A549 (cell line): ENCODE measurements at regions not wholly inside any gene's neighbourhood (a gene's known extent, or its start where the extent isn't known, plus 50 kb on each side); places are given as distances from the start of the nearest gene placed in this dataset.

Source experiments
- ATAC-seq, 2 experiments: fragments of 200-7000 bp in 1 of 2; fragments of >200 bp in 1 of 2; cut with Nextera tagmentation in 1 of 2; cut with Tn5 transposase in 1 of 2; 3 replicates each; pipeline versions ENCODE4 v1.8.0 to v1.9.1; 2018 to 2020; ENCODE audit warnings: mild to moderate bottlenecking in 1 of 2, moderate library complexity in 1 of 2
- CTCF ChIA-PET: fragments of 300-600 bp; sonication (Branson Sonifier 250); formaldehyde crosslinking; extraction: SDS; loops from one replicate; lab custom pipeline; 2021; ENCODE audit warnings: antibody characterized with exemption, inconsistent platforms; lab: Yijun Ruan, JAX
- POLR2A ChIA-PET: fragments of 350-600 bp; formaldehyde crosslinking; extraction: SDS; loops from one replicate; lab custom pipeline; 2021; ENCODE audit warnings: antibody characterized with exemption, inconsistent platforms; lab: Yijun Ruan, JAX
- DNase-seq, 2 experiments: peaks; one replicate each; pipeline versions ENCODE4 v3.0.0 to v3.0.0-alpha.2; 2011 to 2016; ENCODE audit warnings: low read depth in 1 of 2, low spot score in 1 of 2
- FAIRE-seq: peaks from 2 replicates; lab custom pipeline; 2011; peaks lifted over from hg19 to GRCh38; lab: Jason Lieb, UNC
- H3K27ac ChIP-seq, 2 experiments: fragments of >200 bp; sonication (Bioruptor Twin); formaldehyde crosslinking; 3 replicates each; pipeline ENCODE4 v1.5.1; 2016 to 2017
- H3K4me1 ChIP-seq: fragments of >200 bp; sonication (Bioruptor Twin); formaldehyde crosslinking; 3 replicates; pipeline ENCODE4 v1.6.1; 2016
- H3K4me2 ChIP-seq: fragments of >200 bp; sonication (Bioruptor Twin); formaldehyde crosslinking; 3 replicates; pipeline ENCODE4 v1.6.1; 2016
- H3K4me3 ChIP-seq: fragments of >200 bp; sonication (Bioruptor Twin); formaldehyde crosslinking; 3 replicates; pipeline ENCODE4 v1.5.1; 2016
- H3K9me3 ChIP-seq: fragments of >200 bp; sonication (Bioruptor Twin); formaldehyde crosslinking; 3 replicates; pipeline ENCODE4 v1.6.1; 2016
- BHLHE40 ChIP-seq: IDR thresholded peaks from 2 replicates; pipeline ENCODE4 v1.6.1; 2012; ENCODE audit warnings: low read depth, low read length, inconsistent platforms
- CBX2 ChIP-seq: fragments of 200-600 bp; sonication (generic); IDR thresholded peaks from 2 replicates; pipeline ENCODE4 v1.6.1; 2016; ENCODE audit warnings: low read depth, mild to moderate bottlenecking, borderline replicate concordance
- CHD2 ChIP-seq: fragments of 150-350 bp; IDR thresholded peaks from 2 replicates; pipeline ENCODE4 v1.6.1; 2014; ENCODE audit warnings: low read length; ENCODE audit not compliant: partially characterized antibody
- CHD4 ChIP-seq: fragments of 200-600 bp; sonication (generic); IDR thresholded peaks from 2 replicates; pipeline ENCODE4 v1.6.1; 2016; ENCODE audit warnings: antibody characterized with exemption, mild to moderate bottlenecking, borderline replicate concordance
- ESRRA ChIP-seq: fragments of 150-350 bp; IDR thresholded peaks from 2 replicates; pipeline ENCODE4 v1.6.1; 2014; ENCODE audit warnings: mild to moderate bottlenecking, low read length, borderline replicate concordance
- FOSB ChIP-seq: fragments of 250-450 bp; sonication (Bioruptor Pico); IDR thresholded peaks from 2 replicates; pipeline ENCODE4 v1.5.0; 2020; ENCODE audit warnings: mild to moderate bottlenecking, moderate library complexity
- GATA3 ChIP-seq: IDR thresholded peaks from 2 replicates; pipeline ENCODE4 v1.6.1; 2012; ENCODE audit warnings: borderline replicate concordance
- HEYL ChIP-seq: fragments of 250-450 bp; sonication (Bioruptor Pico); IDR thresholded peaks from 2 replicates; pipeline ENCODE4 v1.8.0; 2021; ENCODE audit warnings: mild to moderate bottlenecking, moderate library complexity
- JUN ChIP-seq, 2 experiments: fragments of >200 bp; sonication (Bioruptor Twin); formaldehyde crosslinking; IDR thresholded peaks; 2 replicates in 1 of 2; 3 replicates in 1 of 2; pipeline ENCODE4 v1.6.1; 2016 to 2017
- JUNB ChIP-seq: fragments of >200 bp; sonication (Bioruptor Twin); formaldehyde crosslinking; IDR thresholded peaks from 2 replicates; pipeline ENCODE4 v1.6.1; 2016
- MAFK ChIP-seq: fragments of 450-650 bp; IDR thresholded peaks from 2 replicates; pipeline ENCODE4 v1.6.1; 2014; ENCODE audit not compliant: partially characterized antibody
- MYC ChIP-seq: IDR thresholded peaks from 2 replicates; pipeline ENCODE4 v1.6.1; 2012; ENCODE audit warnings: mild to moderate bottlenecking, inconsistent platforms, low read length, improper control_type of control experiment, borderline replicate concordance
- NFE2L2 ChIP-seq: fragments of 150-350 bp; conservative IDR thresholded peaks from 2 replicates; pipeline ENCODE4 v1.6.1; 2014; ENCODE audit warnings: low read length
- NPAS2 ChIP-seq: fragments of 250-450 bp; sonication (Bioruptor Pico); IDR thresholded peaks from 2 replicates; pipeline ENCODE4 v1.8.0; 2022; ENCODE audit warnings: mild to moderate bottlenecking, moderate library complexity, borderline replicate concordance
- NR3C1 ChIP-seq: fragments of >200 bp; sonication (Bioruptor Twin); formaldehyde crosslinking; IDR thresholded peaks from 3 replicates; pipeline ENCODE4 v1.6.1; 2017
- PHF8 ChIP-seq: fragments of 200-600 bp; sonication (generic); IDR thresholded peaks from 2 replicates; pipeline ENCODE4 v1.6.1; 2016; ENCODE audit warnings: low read depth, mild to moderate bottlenecking, antibody characterized with exemption, moderate library complexity, borderline replicate concordance
- POLR2A ChIP-seq: IDR thresholded peaks from 2 replicates; pipeline ENCODE4 v1.6.1; 2012; ENCODE audit warnings: mild to moderate bottlenecking, low read length
- POLR2AphosphoS2 ChIP-seq: conservative IDR thresholded peaks from 2 replicates; pipeline ENCODE4 v1.6.1; 2012; ENCODE audit warnings: low read length, improper control_type of control experiment, inconsistent platforms
- RCOR1 ChIP-seq: fragments of 150-350 bp; IDR thresholded peaks from 2 replicates; pipeline ENCODE4 v1.6.1; 2014; ENCODE audit warnings: antibody characterized with exemption, low read length, low read depth
- SMC3 ChIP-seq: fragments of >200 bp; sonication (Bioruptor Twin); formaldehyde crosslinking; IDR thresholded peaks from 3 replicates; pipeline ENCODE4 v1.6.1; 2018; ENCODE audit warnings: inconsistent platforms
- SREBF2 ChIP-seq: fragments of 450-650 bp; IDR thresholded peaks from 2 replicates; pipeline ENCODE4 v1.6.1; 2014; ENCODE audit warnings: mild to moderate bottlenecking, moderate library complexity
- TP53 ChIP-seq: fragments of 250-450 bp; sonication (Bioruptor Pico); IDR thresholded peaks from 2 replicates; pipeline ENCODE4 v1.5.0; 2021; ENCODE audit warnings: mild to moderate bottlenecking, moderate library complexity
- ZC3H11A ChIP-seq: fragments of 450-650 bp; IDR thresholded peaks from 2 replicates; pipeline ENCODE4 v1.6.1; 2014; ENCODE audit warnings: antibody characterized with exemption, mild to moderate bottlenecking
- ZNF302 ChIP-seq: fragments of 250-450 bp; sonication (Bioruptor Pico); IDR thresholded peaks from 2 replicates; pipeline ENCODE4 v1.9.0; 2021; ENCODE audit warnings: inconsistent platforms, mild to moderate bottlenecking, moderate library complexity
- WGBS: methylation state at CpG from one replicate; pipeline ENCODE4 v1.1.6; 2017; ENCODE audit errors: missing lambda C conversion rate; 5-methylcytosine and 5-hydroxymethylcytosine counted together
- TF ChIP-seq, protein P1 (sequence below): fragments of 250-450 bp; sonication (Bioruptor Pico); IDR thresholded peaks from 2 replicates; pipeline ENCODE4 v1.5.0; 2021; ENCODE audit warnings: mild to moderate bottlenecking, moderate library complexity, borderline replicate concordance
- TF ChIP-seq, protein P2 (sequence below): fragments of 150-350 bp; IDR thresholded peaks from 2 replicates; pipeline ENCODE4 v1.6.1; 2014; ENCODE audit warnings: low read depth, mild to moderate bottlenecking, low read length
- TF ChIP-seq, protein P3 (sequence below): IDR thresholded peaks from 2 replicates; pipeline ENCODE4 v1.6.1; 2012; ENCODE audit warnings: low read depth, borderline replicate concordance
- TF ChIP-seq, protein P4 (sequence below): fragments of >200 bp; sonication (Bioruptor Twin); formaldehyde crosslinking; IDR thresholded peaks from 3 replicates; pipeline ENCODE4 v1.5.1; 2016
- TF ChIP-seq, protein P5 (sequence below): fragments of >200 bp; sonication (Bioruptor Twin); formaldehyde crosslinking; IDR thresholded peaks from 3 replicates; pipeline ENCODE4 v1.6.1; 2016
- TF ChIP-seq, protein P6 (sequence below): IDR thresholded peaks from 2 replicates; pipeline ENCODE4 v1.6.1; 2012

DNA sequence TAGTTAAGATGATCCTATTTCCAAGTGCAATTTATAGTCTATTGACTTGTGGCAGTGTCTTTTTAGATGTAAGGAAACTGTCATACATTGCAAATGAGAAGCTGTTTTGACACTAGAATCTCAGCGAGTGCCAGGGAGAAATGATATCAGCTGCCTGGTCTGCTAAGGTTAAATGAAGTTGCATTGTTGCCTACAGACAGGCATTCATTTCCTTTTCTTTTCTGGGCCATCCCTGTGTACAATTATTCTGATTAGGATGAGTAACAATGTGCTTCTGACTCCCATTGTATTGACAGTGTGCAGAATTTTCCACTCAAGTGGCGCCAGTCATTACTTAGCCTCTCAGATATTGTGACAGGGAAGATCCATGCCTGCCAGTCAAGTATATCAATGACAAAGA, 231.2 kb downstream of the GPAT3 start:
- DNase-seq = no peak
- CTCF ChIA-PET = no interaction called here
- Histone ChIP-seq H3K4me3 (no peak overlapping the region), H3K4me2 (no peak overlapping the region), H3K9me3 (no peaks in the 10 kb centered on the region), H3K27ac (no peak overlapping the region), H3K4me1 (no peaks in the 10 kb centered on the region)
- TF ChIP-seq POLR2A (no peak), MYC (no peak), NR3C1 (no peak), PHF8 (no peak), HEYL (CRISPR knock-in tag) (no peak), ESRRA (no peak), NPAS2 (CRISPR knock-in tag) (no peak), MAFK (no peak), CHD4 (no peak), TP53 (CRISPR knock-in tag) (no peak), NFE2L2 (no peak), ZC3H11A (no peak), SREBF2 (no peak), CBX2 (no peak), SMC3 (no peak), JUNB (no peak), GATA3 (no peak)
- TF ChIP-seq, protein P1, sequence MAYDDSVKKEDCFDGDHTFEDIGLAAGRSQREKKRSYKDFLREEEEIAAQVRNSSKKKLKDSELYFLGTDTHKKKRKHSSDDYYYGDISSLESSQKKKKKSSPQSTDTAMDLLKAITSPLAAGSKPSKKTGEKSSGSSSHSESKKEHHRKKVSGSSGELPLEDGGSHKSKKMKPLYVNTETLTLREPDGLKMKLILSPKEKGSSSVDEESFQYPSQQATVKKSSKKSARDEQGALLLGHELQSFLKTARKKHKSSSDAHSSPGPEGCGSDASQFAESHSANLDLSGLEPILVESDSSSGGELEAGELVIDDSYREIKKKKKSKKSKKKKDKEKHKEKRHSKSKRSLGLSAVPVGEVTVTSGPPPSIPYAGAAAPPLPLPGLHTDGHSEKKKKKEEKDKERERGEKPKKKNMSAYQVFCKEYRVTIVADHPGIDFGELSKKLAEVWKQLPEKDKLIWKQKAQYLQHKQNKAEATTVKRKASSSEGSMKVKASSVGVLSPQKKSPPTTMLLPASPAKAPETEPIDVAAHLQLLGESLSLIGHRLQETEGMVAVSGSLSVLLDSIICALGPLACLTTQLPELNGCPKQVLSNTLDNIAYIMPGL = no peak
- TF ChIP-seq, protein P2, sequence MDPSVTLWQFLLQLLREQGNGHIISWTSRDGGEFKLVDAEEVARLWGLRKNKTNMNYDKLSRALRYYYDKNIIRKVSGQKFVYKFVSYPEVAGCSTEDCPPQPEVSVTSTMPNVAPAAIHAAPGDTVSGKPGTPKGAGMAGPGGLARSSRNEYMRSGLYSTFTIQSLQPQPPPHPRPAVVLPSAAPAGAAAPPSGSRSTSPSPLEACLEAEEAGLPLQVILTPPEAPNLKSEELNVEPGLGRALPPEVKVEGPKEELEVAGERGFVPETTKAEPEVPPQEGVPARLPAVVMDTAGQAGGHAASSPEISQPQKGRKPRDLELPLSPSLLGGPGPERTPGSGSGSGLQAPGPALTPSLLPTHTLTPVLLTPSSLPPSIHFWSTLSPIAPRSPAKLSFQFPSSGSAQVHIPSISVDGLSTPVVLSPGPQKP = no peak
- TF ChIP-seq, protein P3, sequence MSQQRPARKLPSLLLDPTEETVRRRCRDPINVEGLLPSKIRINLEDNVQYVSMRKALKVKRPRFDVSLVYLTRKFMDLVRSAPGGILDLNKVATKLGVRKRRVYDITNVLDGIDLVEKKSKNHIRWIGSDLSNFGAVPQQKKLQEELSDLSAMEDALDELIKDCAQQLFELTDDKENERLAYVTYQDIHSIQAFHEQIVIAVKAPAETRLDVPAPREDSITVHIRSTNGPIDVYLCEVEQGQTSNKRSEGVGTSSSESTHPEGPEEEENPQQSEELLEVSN = no peak
- no peak for FAIRE-seq
- ATAC-seq = no peak
- POLR2A ChIA-PET = no interaction called here
- WGBS = 93% methylated on average over 2 of the region's 2 CpGs

DNA sequence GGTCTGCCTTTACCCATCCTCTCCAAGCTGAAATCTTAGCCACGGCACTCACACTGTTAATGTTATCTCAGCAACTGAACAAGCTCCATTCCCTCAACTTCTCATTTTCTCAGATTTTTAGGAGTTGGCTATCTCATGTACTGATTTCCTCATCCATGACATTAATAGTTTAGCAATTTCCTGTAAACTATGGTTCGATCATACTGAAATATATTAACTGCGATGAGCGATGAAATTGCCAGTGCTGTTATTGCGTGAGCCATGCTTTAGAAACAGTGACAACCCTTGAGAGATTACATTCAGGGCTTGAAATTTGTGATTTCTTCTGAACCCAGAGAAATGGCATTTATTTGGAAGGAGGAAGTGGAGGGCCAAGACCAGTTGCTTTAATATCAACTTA, 223.7 kb downstream of the GPAT3 start:
- 80% methylated on average over 5 of the region's 5 CpGs for WGBS
- Histone ChIP-seq H3K4me1 (no peaks in the 10 kb centered on the region), H3K27ac (no peak overlapping the region), H3K9me3 (no peaks in the 10 kb centered on the region), H3K4me2 (no peak overlapping the region), H3K4me3 (no peak overlapping the region)
- POLR2A ChIA-PET = no interaction called here
- no peak for FAIRE-seq
- CTCF ChIA-PET = interaction anchor here (0.7 to 2.8 kb wide), 3 partner anchors 9 to 202 kb away, joined by 3 to 10 read pairs (median 4); no protein-coding TSS in a partner anchor
- DNase-seq = no peak
- ATAC-seq = no peak
- TF ChIP-seq HEYL (CRISPR knock-in tag) (no peak), ZC3H11A (no peak), FOSB (CRISPR knock-in tag) (no peak), MAFK (no peak), RCOR1 (no peak), CHD2 (no peak), POLR2AphosphoS2 (no peak), ZNF302 (CRISPR knock-in tag) (no peak), NFE2L2 (no peak), BHLHE40 (no peak), SMC3 (no peak), JUN (IDR thresholded peaks at IDR 0.05) (no peak)
- TF ChIP-seq, protein P4, sequence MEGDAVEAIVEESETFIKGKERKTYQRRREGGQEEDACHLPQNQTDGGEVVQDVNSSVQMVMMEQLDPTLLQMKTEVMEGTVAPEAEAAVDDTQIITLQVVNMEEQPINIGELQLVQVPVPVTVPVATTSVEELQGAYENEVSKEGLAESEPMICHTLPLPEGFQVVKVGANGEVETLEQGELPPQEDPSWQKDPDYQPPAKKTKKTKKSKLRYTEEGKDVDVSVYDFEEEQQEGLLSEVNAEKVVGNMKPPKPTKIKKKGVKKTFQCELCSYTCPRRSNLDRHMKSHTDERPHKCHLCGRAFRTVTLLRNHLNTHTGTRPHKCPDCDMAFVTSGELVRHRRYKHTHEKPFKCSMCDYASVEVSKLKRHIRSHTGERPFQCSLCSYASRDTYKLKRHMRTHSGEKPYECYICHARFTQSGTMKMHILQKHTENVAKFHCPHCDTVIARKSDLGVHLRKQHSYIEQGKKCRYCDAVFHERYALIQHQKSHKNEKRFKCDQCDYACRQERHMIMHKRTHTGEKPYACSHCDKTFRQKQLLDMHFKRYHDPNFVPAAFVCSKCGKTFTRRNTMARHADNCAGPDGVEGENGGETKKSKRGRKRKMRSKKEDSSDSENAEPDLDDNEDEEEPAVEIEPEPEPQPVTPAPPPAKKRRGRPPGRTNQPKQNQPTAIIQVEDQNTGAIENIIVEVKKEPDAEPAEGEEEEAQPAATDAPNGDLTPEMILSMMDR = no peak
- TF ChIP-seq, protein P5, sequence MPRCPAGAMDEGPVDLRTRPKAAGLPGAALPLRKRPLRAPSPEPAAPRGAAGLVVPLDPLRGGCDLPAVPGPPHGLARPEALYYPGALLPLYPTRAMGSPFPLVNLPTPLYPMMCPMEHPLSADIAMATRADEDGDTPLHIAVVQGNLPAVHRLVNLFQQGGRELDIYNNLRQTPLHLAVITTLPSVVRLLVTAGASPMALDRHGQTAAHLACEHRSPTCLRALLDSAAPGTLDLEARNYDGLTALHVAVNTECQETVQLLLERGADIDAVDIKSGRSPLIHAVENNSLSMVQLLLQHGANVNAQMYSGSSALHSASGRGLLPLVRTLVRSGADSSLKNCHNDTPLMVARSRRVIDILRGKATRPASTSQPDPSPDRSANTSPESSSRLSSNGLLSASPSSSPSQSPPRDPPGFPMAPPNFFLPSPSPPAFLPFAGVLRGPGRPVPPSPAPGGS = no peak
- TF ChIP-seq, protein P1 = no peak
- TF ChIP-seq, protein P6, sequence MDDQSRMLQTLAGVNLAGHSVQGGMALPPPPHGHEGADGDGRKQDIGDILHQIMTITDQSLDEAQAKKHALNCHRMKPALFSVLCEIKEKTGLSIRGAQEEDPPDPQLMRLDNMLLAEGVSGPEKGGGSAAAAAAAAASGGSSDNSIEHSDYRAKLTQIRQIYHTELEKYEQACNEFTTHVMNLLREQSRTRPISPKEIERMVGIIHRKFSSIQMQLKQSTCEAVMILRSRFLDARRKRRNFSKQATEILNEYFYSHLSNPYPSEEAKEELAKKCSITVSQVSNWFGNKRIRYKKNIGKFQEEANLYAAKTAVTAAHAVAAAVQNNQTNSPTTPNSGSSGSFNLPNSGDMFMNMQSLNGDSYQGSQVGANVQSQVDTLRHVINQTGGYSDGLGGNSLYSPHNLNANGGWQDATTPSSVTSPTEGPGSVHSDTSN = no peak
